Activated naive CD4-positive, alpha-beta T cell treated with anti-CD3 and anti-CD28 coated beads, Interleukin-2, amount 50 U/mL, for 24 hours (primary cell): ENCODE measurements at regions not wholly inside any gene's neighbourhood (a gene's known extent, or its start where the extent isn't known, plus 50 kb on each side); places are given as distances from the start of the nearest gene placed in this dataset.

Experiments used
- H3K27ac Mint-ChIP-seq: one replicate; pipeline ENCODE4 v1.8.0; 2021; ENCODE audit warnings: mild to moderate bottlenecking, mixed read lengths
- H3K27me3 Mint-ChIP-seq: one replicate; pipeline ENCODE4 v1.8.0; 2021; ENCODE audit warnings: mixed read lengths
- H3K36me3 Mint-ChIP-seq: one replicate; pipeline ENCODE4 v1.8.0; 2021; ENCODE audit warnings: mixed read lengths
- H3K4me1 Mint-ChIP-seq: one replicate; pipeline ENCODE4 v1.8.0; 2021; ENCODE audit warnings: mixed read lengths
- H3K4me3 Mint-ChIP-seq: one replicate; pipeline ENCODE4 v1.8.0; 2021; ENCODE audit warnings: mild to moderate bottlenecking, mixed read lengths
- H3K9me3 Mint-ChIP-seq: one replicate; pipeline ENCODE4 v1.8.0; 2021; ENCODE audit warnings: mixed read lengths

GRCh38 chr5:68411161-68411560 is 195.6 kb downstream of the PIK3R1 start:
- Mint-ChIP-seq H3K4me3 (no peak overlapping the region), H3K27me3 (no peaks in the 10 kb centered on the region), H3K9me3 (no peaks in the 10 kb centered on the region), H3K27ac (no peak overlapping the region), H3K36me3 (no peaks in the 10 kb centered on the region), H3K4me1 (peaks cover 22% of the 10 kb centered on the region)

GRCh38 chr5:68415177-68416085 is 199.9 kb downstream of the PIK3R1 start:
- Mint-ChIP-seq H3K4me3 (no peak overlapping the region), H3K9me3 (no peaks in the 10 kb centered on the region), H3K27ac (no peak overlapping the region), H3K4me1 (peaks cover 11% of the 10 kb centered on the region), H3K27me3 (no peaks in the 10 kb centered on the region), H3K36me3 (no peaks in the 10 kb centered on the region)

GRCh38 chr5:68416714-68417113 is 201.2 kb downstream of the PIK3R1 start:
- no peaks in the 10 kb centered on the region for H3K9me3 Mint-ChIP-seq
- no peak overlapping the region for H3K4me3 Mint-ChIP-seq
- H3K27me3 Mint-ChIP-seq, result no peaks in the 10 kb centered on the region
- H3K4me1 Mint-ChIP-seq, result peaks cover 11% of the 10 kb centered on the region
- no peak overlapping the region for H3K27ac Mint-ChIP-seq
- no peaks in the 10 kb centered on the region for H3K36me3 Mint-ChIP-seq

GRCh38 chr5:68418201-68418600 is 202.6 kb downstream of the PIK3R1 start:
- Mint-ChIP-seq H3K36me3 (no peaks in the 10 kb centered on the region), H3K27ac (no peak overlapping the region), H3K27me3 (no peaks in the 10 kb centered on the region), H3K4me1 (peaks cover 20% of the 10 kb centered on the region), H3K9me3 (no peaks in the 10 kb centered on the region), H3K4me3 (no peak overlapping the region)

GRCh38 chr5:68418680-68419079 is 203.1 kb downstream of the PIK3R1 start:
- no peaks in the 10 kb centered on the region for H3K27me3 Mint-ChIP-seq
- H3K27ac Mint-ChIP-seq, result no peak overlapping the region
- no peak overlapping the region for H3K4me3 Mint-ChIP-seq
- no peaks in the 10 kb centered on the region for H3K9me3 Mint-ChIP-seq
- H3K36me3 Mint-ChIP-seq, result no peaks in the 10 kb centered on the region
- H3K4me1 Mint-ChIP-seq, result peaks cover 25% of the 10 kb centered on the region

- no peaks in the 10 kb centered on the region for H3K9me3 Mint-ChIP-seq
- H3K27ac Mint-ChIP-seq, result no peak overlapping the region
- H3K27me3 Mint-ChIP-seq, result no peaks in the 10 kb centered on the region
- H3K4me1 Mint-ChIP-seq, result peaks cover 29% of the 10 kb centered on the region
- H3K4me3 Mint-ChIP-seq, result no peak overlapping the region
- no peaks in the 10 kb centered on the region for H3K36me3 Mint-ChIP-seq
Measured at GRCh38 chr5:68419081-68419636, 203.6 kb downstream of the PIK3R1 start.

- no peaks in the 10 kb centered on the region for H3K36me3 Mint-ChIP-seq
- H3K27ac Mint-ChIP-seq, result no peak overlapping the region
- peaks cover 34% of the 10 kb centered on the region for H3K4me1 Mint-ChIP-seq
- H3K4me3 Mint-ChIP-seq, result no peak overlapping the region
- no peaks in the 10 kb centered on the region for H3K9me3 Mint-ChIP-seq
- H3K27me3 Mint-ChIP-seq, result no peaks in the 10 kb centered on the region
Measured at GRCh38 chr5:68419637-68420452, 204.3 kb downstream of the PIK3R1 start.

GRCh38 chr5:68420476-68421344 is 205.2 kb downstream of the PIK3R1 start:
- H3K9me3 Mint-ChIP-seq, result no peaks in the 10 kb centered on the region
- H3K36me3 Mint-ChIP-seq, result no peaks in the 10 kb centered on the region
- H3K27me3 Mint-ChIP-seq, result no peaks in the 10 kb centered on the region
- H3K4me3 Mint-ChIP-seq, result no peak overlapping the region
- no peak overlapping the region for H3K27ac Mint-ChIP-seq
- peaks cover 35% of the 10 kb centered on the region for H3K4me1 Mint-ChIP-seq

GRCh38 chr5:68421485-68422220 is 206.1 kb downstream of the PIK3R1 start:
- Mint-ChIP-seq H3K4me1 (peaks cover 41% of the 10 kb centered on the region), H3K27ac (no peak overlapping the region), H3K9me3 (no peaks in the 10 kb centered on the region), H3K27me3 (no peaks in the 10 kb centered on the region), H3K4me3 (no peak overlapping the region), H3K36me3 (no peaks in the 10 kb centered on the region)

GRCh38 chr5:68423154-68423811 is 207.7 kb downstream of the PIK3R1 start:
- Mint-ChIP-seq H3K27ac (peak overlapping the region; percentile 10), H3K27me3 (no peaks in the 10 kb centered on the region), H3K36me3 (no peaks in the 10 kb centered on the region), H3K4me1 (peaks cover 47% of the 10 kb centered on the region), H3K9me3 (no peaks in the 10 kb centered on the region), H3K4me3 (no peak overlapping the region)

- no peaks in the 10 kb centered on the region for H3K9me3 Mint-ChIP-seq
Measured at GRCh38 chr5:68424799-68425537, 209.4 kb downstream of the PIK3R1 start.

GRCh38 chr5:68426586-68426985 is 211.0 kb downstream of the PIK3R1 start:
- Mint-ChIP-seq H3K36me3 (no peaks in the 10 kb centered on the region), H3K4me1 (peaks cover 56% of the 10 kb centered on the region), H3K27me3 (no peaks in the 10 kb centered on the region), H3K27ac (no peak overlapping the region), H3K9me3 (no peaks in the 10 kb centered on the region), H3K4me3 (no peak overlapping the region)

More at GRCh38 chr5:68424799-68425537, 209.4 kb downstream of the PIK3R1 start:
- Mint-ChIP-seq H3K4me3 (peak overlapping the region; percentile 27), H3K4me1 (peaks cover 47% of the 10 kb centered on the region), H3K27ac (peak overlapping the region; percentile 67), H3K36me3 (no peaks in the 10 kb centered on the region), H3K27me3 (no peaks in the 10 kb centered on the region)

GRCh38 chr5:68428231-68428811 is 212.8 kb downstream of the PIK3R1 start:
- Mint-ChIP-seq H3K4me1 (peaks cover 63% of the 10 kb centered on the region), H3K4me3 (no peak overlapping the region), H3K27me3 (no peaks in the 10 kb centered on the region), H3K9me3 (no peaks in the 10 kb centered on the region), H3K36me3 (no peaks in the 10 kb centered on the region), H3K27ac (no peak overlapping the region)
